Calu3 (cell line): ENCODE measurements at regions not wholly inside any gene's neighbourhood (a gene's known extent, or its start where the extent isn't known, plus 50 kb on each side); places are given as distances from the start of the nearest gene placed in this dataset.

Experiments
- BruUV-seq: library from RNA; stranded (reverse); fragments of 400-500 nt; replicated peaks from 2 replicates; lab custom pipeline; 2021; lab: Mats Ljungman, UMichigan
- CTCF ChIA-PET: fragments of 300-600 bp; sonication (Branson Sonifier 250); formaldehyde crosslinking; loops from one replicate; lab custom pipeline; 2022; ENCODE audit warnings: antibody characterized with exemption; lab: Charles Lee
- DNase-seq: peaks from one replicate; pipeline ENCODE4 v3.0.0; 2022
- H3K27ac Mint-ChIP-seq: one replicate; pipeline ENCODE4 v1.8.0; 2022; ENCODE audit warnings: mixed read lengths; ENCODE audit not compliant: unreplicated experiment
- H3K27me3 Mint-ChIP-seq: one replicate; pipeline ENCODE4 v1.8.0; 2022; ENCODE audit warnings: mixed read lengths; ENCODE audit not compliant: unreplicated experiment
- H3K36me3 Mint-ChIP-seq: one replicate; pipeline ENCODE4 v1.8.0; 2022; ENCODE audit warnings: mild to moderate bottlenecking, moderate library complexity, mixed read lengths; ENCODE audit not compliant: insufficient read depth, unreplicated experiment
- H3K4me1 Mint-ChIP-seq: one replicate; pipeline ENCODE4 v1.8.0; 2022; ENCODE audit warnings: mild to moderate bottlenecking, low read depth, mixed read lengths; ENCODE audit not compliant: unreplicated experiment
- H3K4me3 Mint-ChIP-seq: one replicate; pipeline ENCODE4 v1.8.0; 2022; ENCODE audit warnings: mild to moderate bottlenecking, low read depth, moderate library complexity, mixed read lengths; ENCODE audit not compliant: unreplicated experiment
- H3K9me3 Mint-ChIP-seq: one replicate; pipeline ENCODE4 v1.8.0; 2022; ENCODE audit warnings: low read depth, mixed read lengths; ENCODE audit not compliant: unreplicated experiment
- CTCF ChIP-seq: fragments of 200-600 bp; IDR thresholded peaks from one replicate; pipeline ENCODE4 v1.8.0; 2022; ENCODE audit warnings: antibody characterized with exemption; ENCODE audit not compliant: unreplicated experiment
- intact Hi-C: fragments of 100-400 bp; cut with micrococcal nuclease; formaldehyde crosslinking; loops from one replicate; pipeline ENCODE4 v1.10.0; 2022; ENCODE audit not compliant: unreplicated experiment

DNA sequence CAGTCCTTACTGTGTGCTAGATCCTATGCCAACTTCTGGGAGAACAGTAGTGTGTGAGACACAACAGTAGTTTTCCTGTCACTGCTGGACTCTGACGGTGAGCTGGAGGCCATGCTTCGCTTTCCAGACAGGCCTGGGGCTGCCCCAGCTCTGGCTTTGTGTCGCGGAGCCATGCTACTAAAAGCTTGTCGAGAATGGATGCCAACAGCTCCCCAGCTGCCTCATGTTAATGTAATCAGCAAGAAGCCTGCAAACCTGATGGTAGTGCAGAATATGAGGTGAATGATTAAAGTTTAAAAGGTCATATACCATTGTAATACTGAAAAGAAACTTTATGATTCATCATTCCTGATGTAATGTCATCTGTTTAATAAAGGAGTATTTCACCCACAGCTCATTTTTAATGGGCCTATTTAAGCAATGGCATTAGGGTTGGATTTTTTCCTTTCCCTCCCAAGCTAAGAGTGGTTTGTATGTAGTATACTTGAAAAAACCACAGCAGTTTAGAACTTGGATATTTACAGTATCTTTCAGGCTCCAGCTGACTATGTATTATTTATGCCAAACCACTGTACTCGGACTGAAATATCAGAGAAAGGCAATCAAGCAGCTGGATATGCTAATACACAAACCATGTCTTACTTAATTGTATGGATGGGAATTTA, 343.0 kb downstream of the NUF2 start:
- peaks cover 5% of the 10 kb centered on the region for H3K9me3 Mint-ChIP-seq
- no peak for TF ChIP-seq CTCF
- intact Hi-C loops = no loop called here
- no peak overlapping the region for H3K27ac Mint-ChIP-seq
- no peak overlapping the region for H3K4me3 Mint-ChIP-seq
- no peaks in the 10 kb centered on the region for H3K4me1 Mint-ChIP-seq
- DNase-seq = no peak
- CTCF ChIA-PET = no interaction called here
- no peaks in the 10 kb centered on the region for H3K36me3 Mint-ChIP-seq
- BruUV-seq = no TSS peak
- H3K27me3 Mint-ChIP-seq = no peaks in the 10 kb centered on the region

- CTCF ChIA-PET = interaction anchor here (0.6 kb wide), 1 partner anchor 329 kb away, joined by 3 read pairs; no protein-coding TSS in a partner anchor
- intact Hi-C loops = no loop called here
- Mint-ChIP-seq H3K27me3 (no peaks in the 10 kb centered on the region), H3K4me3 (no peak overlapping the region), H3K36me3 (no peaks in the 10 kb centered on the region), H3K27ac (no peak overlapping the region), H3K9me3 (peaks cover 8% of the 10 kb centered on the region), H3K4me1 (no peaks in the 10 kb centered on the region)
- DNase-seq = no peak
- no TSS peak for BruUV-seq
- TF ChIP-seq CTCF = no peak
Observed at GRCh38 chr1:163668472-163668871, 346.7 kb downstream of the NUF2 start.

GRCh38 chr1:163670989-163671757, 349.4 kb downstream of the NUF2 start:
- Mint-ChIP-seq H3K4me3 (no peak overlapping the region), H3K27ac (no peak overlapping the region), H3K27me3 (no peaks in the 10 kb centered on the region), H3K36me3 (no peaks in the 10 kb centered on the region), H3K9me3 (peaks cover 12% of the 10 kb centered on the region), H3K4me1 (no peaks in the 10 kb centered on the region)
- no peak for DNase-seq
- no peak for TF ChIP-seq CTCF
- intact Hi-C loops = no loop called here
- CTCF ChIA-PET = no interaction called here
- no TSS peak for BruUV-seq

- CTCF ChIA-PET = no interaction called here
- no peaks in the 10 kb centered on the region for H3K36me3 Mint-ChIP-seq
- H3K9me3 Mint-ChIP-seq = peaks cover 13% of the 10 kb centered on the region
- no peak for TF ChIP-seq CTCF
- no peaks in the 10 kb centered on the region for H3K27me3 Mint-ChIP-seq
- H3K4me3 Mint-ChIP-seq = no peak overlapping the region
- H3K4me1 Mint-ChIP-seq = no peaks in the 10 kb centered on the region
- no peak overlapping the region for H3K27ac Mint-ChIP-seq
- intact Hi-C loops = no loop called here
- BruUV-seq = no TSS peak
- DNase-seq = no peak
Observed at GRCh38 chr1:163672976-163673758, 351.4 kb downstream of the NUF2 start.
